ENCODE measurements at regions not wholly inside any gene's neighbourhood (a gene's known extent, or its start where the extent isn't known, plus 50 kb on each side); places are given as distances from the start of the nearest gene placed in this dataset.

DNA sequence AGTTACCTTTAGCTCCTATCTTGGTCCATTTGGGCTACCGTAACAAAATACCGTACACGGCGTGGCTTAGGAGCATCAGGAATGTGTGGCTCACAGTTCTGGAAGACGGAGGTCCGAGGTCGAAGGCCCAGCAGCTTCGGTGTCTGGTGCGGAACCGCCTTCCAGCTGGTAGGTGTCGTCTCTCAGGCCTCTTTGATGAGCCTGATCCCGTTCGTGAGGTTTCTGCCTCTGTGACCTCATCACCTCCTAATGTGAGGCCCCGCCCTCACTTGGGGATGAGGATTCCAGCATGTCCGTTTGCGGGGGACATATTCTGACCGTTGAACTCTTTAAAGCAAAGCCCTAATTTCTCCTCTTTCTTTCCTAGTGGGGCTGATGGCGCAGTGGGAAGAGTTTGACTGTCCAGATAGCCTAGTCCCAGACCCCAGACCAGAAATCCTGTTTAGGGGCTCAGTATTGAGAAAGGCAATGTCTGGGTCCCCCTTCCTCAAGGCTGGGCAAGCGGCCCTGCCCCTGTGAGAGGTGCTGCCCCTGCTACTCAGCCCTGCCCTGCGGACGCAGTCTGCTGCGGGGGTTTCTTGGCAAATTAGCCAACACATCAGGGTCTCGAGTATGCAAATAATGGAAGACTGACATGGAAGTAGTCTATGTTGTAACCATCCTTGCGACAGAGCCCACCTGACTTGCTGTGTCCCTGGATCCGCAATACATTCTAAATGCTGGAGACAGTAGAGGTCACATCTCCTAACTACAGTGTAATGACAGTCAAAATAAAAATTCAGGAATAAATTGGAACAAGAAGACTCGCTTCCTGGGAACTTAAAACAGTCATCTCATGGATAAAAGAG, 128.0 kb downstream of the ASB1 start:
- TF ChIP-seq CTCF (IDR thresholded peaks at IDR 0.05) (no peak), POLR2A (IDR thresholded peaks at IDR 0.05) (no peak)
